ENCODE measurements at regions not wholly inside any gene's neighbourhood (a gene's known extent, or its start where the extent isn't known, plus 50 kb on each side); places are given as distances from the start of the nearest gene placed in this dataset.

DNA sequence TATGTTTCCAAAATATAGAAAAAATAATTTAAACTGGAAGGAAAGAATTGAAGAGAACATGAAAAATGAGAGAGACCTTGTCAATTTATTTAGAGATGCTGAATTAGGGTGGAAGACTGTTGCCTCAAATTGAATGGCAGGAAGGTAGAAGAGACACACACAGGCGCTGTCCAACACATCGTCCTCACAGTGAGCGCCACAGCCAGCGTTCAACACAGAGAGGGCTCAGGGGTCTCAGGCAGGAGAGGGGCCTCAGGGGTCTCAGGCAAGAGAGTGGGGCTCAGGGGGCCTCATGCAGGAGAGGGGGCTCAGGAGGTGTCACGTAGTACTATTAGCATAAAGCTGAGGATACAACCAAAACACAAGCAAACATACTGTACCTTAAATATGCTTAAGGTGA is 65.7 kb downstream of the TMEM18 start:
- no peak for FAIRE-seq

DNA sequence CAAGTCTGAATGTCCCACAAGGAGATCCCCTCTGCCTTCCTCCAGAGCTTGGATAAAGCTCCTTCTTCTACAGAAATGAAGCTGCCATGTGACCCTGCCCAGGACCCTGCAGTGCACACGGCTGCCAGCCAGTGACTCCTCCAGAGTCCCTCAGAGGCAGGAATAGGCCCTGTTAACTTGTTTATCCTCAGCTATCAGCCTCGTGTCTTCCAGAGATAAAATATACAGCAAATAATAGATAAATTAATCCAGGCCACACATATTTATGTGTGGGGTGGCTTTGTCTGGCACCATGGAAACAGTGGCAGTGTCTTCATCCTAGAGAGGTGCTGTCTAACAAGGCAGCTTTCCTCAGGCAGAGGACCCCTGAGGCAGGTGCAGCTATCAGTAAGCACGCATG is 66.7 kb downstream of the TMEM18 start:
- no peak for FAIRE-seq

DNA sequence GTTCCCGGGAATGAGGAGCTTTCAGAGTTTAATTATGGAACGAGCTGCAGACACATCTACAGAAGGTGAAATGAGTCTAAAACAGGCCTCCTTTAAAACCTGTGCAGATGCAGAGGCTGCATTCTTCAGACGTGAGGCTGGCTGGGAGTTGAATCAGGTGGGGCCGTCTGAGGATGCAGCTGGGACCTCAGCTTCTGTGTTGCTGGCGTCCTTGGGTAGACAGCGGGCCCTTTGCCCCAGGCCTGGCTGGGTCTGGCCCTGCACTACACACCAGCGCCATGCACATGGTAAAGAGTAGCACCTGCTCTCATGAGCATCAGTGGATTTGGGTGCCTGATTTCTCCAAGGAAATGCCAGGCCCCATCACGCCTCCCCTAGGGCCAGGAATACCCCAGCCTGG is 67.3 kb downstream of the TMEM18 start:
- FAIRE-seq = no peak

DNA sequence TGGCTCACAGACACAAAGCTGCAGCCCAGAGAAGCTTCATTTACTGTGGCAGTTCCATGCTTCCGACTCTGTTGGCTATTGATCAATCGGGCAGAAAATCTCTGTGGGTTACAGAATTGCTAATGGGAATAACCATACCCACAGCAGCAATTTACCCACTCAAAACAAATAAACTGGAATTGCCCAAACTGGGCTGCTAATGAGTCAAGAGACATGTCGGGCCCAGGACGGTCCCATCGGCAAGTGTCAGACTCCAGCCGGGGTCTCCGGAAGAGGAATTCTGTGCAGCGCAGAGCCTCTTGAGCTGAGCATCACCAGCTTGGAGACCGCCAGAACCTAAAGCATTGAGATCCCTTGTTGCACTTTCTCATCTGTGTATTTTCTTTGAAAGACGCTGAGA is 67.8 kb downstream of the TMEM18 start:
- no peak for FAIRE-seq

DNA sequence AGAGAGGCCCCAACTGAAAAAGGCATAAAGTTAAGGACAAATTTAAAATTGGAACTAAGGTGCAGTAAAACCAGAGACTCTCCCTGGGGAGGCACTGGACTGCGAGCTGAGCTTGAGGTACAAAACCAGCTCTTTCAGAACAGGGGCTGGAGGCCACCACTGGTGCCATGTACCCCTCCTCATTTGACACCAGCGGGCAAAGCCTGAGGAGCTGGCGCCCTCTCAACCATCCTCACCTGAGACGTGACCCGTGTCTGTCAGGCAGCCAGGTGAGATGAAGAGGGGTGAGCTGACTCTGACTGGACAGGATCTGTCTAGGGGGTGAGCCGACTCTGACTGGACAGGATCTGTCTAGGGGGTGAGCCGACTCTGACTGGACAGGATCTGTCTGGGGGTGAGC is 68.5 kb downstream of the TMEM18 start:
- FAIRE-seq = no peak

DNA sequence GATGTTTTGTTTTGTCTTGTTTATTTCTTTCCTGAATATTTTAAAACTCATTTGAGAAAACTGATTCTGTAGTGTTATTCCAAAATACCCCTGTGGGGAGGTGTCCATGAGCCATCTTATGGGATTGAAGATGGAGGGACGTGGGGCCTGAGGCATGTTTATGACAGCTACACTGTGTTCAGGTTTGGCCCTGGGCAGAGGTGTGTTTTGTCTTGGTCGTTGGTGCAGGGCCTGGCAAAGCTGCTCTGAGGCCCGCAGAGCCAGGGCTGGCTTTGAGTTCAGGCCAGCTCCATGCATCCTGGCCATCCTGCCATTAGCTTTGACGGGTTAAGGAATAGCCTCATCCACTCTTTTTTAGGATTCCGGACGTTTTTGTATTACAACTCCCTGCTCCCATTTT is 68.9 kb downstream of the TMEM18 start:
- no peak for FAIRE-seq

DNA sequence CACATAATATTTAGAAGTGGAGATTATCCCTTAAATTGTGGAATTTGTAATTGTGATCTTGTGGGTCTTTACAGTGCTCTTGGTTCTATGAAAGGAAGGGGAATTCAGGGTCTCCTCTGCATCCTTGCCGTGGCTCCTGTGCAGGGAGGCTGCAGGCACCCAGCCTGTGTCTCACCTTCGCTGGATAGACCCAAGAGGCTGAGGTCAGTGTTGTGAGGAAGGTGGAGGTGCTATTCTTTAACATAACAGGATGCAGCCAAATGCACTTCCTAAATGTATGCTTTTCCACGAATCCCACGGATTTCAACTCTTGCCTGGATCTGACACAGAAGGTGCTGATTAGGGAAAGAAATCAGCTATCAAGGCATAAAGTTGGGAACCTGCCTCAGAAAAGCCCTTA is 69.5 kb downstream of the TMEM18 start:
- FAIRE-seq = no peak

DNA sequence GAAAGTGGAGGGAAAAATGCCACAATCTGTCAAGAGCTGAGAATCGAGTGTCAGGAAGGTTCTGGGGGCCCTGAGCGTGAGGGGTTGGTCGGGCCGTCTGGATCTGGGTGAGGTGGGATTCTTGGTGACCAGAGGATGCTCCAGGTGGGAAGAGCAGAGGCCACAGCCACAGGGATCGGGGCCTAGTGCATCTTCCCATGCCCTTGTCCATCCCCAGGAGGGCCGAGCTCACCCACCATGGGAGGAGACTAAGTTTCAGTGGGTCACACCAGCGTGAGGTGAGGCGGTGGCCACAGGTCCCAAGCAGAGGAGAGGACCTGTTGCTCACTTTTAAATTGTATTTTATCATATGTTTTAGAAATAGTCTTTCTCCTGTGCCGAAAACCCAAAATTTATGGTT is 70.0 kb downstream of the TMEM18 start:
- no peak for FAIRE-seq

DNA sequence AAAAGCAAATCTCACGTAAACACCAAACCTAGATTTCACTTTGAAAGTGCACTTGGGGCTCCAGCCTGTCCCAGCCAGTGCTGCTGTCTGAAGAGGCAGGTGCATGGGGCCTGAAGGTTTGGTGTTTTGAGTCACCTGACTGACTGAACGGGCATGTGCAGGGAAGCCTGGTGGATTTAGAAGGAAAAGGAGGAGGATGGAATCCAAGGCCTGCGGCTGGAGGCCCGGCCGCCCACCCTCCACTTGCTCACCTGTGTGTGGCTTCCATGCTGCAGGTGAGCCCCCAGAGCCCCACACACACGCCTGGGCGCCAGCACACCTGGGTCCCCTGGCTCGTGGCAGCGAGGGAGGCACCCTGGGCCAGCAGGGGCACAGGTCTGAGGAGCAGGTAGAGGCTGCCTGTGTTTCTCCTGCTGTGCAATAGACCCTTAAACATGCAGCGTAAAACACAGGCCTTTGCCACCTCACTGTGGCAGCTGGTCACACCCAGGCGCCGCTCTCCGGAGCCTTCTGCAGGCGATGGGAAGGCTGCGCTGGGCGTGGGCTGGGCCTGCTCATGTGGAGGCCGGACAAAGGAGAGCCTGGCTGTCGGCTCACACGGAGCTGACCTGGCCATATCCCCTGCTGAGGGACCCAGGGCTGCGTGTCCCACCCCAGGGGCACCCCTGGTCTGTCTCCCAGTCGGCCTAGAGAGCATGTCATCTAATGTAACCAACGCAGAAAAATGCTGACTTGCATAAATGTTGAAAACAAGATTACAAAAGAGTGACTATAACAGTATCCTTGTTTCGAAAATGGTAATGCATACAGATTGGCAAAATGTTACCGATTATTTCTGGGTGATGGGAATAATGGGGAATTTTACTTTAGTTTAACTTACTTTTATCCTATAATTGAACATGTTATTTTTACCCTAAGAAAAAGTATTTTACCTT is 71.3 kb downstream of the TMEM18 start:
- FAIRE-seq = no peak

DNA sequence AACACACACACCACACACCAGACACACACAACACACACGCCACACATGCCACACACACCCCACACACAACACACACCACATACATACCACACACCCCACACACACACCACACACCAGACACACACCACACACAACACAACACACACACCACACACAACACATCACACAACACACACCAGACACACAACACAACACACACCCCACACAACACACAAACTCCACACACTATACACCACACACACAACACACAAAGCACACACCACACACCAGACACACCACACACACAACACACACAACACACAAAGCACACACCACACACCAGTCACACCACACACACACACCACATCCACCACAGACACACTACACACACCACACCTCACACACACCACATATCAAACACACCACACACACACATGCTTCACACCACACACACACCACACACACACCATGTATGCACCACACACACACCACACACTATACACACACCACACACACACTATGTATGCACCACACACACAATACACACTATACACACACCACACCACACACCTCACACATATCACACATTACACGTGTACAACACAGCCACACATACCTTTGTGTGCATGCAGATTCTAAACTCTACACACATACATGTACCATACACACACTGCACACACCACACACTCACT is 72.2 kb downstream of the TMEM18 start:
- no peak for FAIRE-seq

DNA sequence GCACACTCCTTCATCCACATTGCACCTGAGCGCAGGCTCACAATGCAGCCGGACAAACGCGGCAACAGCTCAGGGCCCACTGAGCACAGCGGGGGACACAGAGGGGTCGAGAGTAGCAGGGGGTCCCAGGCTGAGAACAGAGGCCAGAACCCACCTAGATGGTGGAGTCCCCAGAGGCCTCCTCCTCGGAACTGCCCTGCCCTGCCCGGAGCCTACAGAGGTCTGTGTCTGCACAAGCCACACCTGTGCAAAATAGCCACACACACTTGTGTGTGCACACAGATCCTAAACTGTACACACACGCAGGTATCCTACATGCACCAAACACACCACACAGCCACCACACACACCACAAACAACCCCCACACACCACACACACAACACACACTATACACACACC is 72.8 kb downstream of the TMEM18 start:
- no peak for FAIRE-seq

DNA sequence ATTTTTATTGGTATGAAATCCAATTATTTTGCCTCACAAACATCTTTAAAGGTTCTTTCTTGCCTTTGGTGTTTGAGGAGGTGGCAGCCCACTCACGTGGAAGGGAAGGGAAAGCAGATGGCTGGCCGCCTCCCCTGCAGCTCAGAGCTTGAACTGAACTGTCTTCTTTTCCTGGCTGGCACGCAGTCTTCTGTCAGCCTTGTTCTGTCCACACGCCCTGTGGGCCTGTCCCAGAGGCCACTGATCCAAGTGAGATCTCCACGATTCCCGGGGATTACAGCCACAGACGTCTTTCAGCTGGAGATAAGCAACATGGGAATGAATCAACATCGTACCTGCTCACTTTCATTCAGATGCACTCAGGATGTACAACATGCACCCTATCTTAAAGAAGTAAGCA is 73.3 kb downstream of the TMEM18 start:
- no peak for FAIRE-seq

DNA sequence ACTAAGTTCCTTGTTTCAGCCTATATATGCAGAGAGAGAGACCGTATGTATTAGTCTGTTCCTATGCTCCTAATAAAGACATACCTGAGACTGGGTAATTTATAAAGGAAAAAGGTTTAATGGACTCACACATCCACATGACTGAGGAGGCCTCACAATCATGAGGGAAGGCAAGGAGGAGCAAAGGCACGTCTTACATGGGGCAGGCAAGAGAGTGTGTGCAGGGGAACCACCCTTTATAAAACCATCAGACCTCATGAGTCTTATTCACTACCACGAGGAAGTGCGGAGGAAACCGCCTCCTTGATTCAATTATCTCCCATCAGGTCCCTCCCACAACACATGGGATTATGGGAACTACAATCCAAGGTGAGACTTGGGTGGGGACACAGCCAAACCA is 73.8 kb downstream of the TMEM18 start:
- FAIRE-seq = no peak

DNA sequence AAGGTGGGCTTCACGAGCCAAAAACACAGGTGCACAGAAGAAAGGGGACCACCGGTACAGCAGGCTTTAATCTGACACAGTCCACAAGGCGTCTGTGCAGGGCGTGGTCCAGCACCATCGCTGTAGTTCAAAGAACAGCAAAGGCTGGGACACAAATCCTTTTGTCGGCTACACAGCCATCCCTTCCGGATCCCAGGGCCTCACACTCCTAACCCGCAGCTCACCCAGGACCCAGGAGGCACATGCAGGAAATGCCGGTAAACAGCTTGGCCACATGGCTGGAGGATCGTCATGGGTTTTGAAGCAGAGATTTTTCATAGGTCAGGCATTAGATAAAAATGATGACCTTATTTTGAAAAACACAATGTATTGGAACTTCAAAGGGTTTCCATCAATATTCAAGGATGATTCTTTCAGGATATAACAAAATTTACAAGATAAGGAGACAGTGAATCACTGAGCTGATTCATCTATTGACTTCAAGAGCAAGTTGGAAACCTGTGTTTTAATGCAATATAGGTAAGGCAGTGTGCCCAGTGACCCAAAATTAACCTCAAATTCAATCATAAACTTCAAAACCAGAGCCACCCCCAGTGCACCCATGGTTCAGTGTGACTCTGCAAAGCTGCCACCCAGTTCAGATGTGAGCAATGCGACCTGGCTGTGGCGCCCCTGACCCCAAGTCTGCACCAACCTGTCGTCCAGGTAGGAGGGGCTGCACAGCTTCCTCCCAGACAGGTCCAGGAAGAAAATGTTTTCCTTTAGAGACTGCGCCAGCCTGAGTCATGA is 74.4 kb downstream of the TMEM18 start:
- no peak for FAIRE-seq

DNA sequence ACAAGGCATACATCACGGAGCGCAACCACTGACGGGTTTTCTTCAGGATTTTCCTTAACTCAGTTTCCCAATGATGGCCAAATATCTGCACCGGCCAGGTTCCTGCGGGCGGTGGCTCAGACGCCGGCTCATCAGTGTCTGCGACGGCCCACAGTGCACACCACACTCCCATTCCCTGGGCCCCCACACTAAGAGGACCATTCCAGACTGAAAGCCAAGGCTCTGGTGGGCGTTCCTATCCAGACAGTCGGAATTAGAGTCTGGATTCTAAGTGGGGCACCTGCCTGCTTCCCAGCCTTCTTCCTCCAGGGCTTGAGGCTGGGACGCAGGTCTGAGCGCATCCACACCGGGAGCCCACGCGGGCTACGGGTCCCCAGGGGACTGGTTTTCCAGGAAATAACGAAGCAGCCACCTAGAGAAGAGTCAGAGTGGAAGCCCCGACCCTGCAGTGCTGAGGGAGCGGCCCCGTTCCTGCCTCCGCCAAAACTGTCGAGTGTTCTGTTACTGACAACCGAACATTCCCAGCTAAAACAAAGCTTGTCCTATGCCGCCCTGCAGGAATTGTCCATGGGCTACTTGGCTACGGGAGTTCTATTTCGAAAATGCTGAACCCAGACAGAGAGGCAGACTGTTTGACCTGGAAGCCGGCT is 75.3 kb downstream of the TMEM18 start:
- FAIRE-seq = no peak

DNA sequence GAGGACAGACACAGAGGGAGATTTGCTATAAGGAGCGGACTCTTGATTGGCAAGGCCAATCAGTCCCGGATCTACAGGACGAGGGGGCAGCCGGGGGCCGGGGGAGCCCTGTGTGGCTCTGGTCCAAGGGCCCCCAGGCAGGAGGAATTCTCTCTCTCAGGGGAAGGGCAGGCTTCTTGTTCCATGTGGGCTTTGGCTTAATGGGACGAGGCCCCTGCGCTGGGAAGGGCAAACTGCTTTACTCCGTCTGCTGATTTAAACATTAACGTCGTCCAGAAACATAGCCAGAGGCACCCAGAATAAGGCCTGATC is 75.9 kb downstream of the TMEM18 start:
- no peak for FAIRE-seq

DNA sequence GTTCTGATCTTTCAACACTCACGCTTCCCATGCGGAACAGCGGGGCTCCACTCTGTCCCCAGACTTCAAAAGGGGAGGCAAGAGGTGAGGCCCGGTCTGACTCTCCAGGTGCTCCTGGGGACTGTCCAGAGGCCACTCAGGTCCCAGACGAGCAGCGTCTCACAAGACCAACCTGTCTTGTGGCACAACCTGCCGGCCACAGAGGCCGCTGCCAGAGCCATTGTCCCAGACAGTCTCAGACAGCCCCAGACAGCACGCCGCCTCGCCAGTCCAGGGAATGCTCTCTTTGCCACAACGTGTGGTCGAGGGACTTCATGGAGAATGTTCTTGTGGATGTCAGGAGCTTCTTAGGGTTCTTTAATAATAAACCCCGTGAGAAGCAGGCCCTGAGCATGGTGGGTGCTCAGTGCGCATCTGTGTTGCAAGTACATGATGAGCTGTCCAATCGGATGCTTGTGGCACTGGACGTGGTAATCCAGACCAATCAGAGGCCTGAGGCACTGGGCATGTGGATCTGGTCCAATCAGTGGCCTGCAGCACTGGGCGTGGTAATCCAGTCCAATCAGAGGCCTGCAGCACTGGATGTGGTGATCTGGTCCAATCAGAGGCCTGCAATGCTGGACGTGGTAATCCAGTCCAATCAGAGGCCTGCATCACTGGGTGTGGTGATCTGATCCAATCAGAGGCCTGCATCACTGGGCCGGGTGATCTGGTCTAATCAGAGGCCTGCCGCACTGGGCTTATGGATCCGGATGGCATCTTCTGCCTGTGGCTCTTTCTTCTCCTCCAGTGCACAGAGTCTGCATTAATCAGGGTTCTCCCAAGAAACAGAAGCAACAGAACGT is 76.4 kb downstream of the TMEM18 start:
- FAIRE-seq = no peak

DNA sequence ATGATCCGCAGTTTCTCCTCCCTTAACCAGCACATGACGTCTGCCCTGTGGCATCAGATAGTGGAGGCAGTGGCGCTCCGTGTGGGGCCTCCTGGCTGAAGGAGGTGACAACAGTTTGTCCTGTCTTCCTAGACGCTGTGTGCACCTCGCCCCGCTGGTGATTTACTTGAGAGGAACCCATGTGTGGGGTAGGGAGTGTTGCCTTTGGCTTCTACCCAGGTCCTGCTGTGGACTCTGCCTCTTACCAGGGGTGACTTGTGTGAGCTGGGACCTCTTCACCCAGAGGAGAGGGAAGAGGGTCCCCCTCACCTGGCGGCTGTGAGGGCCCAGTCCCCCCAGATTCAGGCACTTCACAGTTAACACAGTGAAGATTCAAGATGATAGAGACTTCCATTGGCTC is 77.6 kb downstream of the TMEM18 start:
- no peak for FAIRE-seq

DNA sequence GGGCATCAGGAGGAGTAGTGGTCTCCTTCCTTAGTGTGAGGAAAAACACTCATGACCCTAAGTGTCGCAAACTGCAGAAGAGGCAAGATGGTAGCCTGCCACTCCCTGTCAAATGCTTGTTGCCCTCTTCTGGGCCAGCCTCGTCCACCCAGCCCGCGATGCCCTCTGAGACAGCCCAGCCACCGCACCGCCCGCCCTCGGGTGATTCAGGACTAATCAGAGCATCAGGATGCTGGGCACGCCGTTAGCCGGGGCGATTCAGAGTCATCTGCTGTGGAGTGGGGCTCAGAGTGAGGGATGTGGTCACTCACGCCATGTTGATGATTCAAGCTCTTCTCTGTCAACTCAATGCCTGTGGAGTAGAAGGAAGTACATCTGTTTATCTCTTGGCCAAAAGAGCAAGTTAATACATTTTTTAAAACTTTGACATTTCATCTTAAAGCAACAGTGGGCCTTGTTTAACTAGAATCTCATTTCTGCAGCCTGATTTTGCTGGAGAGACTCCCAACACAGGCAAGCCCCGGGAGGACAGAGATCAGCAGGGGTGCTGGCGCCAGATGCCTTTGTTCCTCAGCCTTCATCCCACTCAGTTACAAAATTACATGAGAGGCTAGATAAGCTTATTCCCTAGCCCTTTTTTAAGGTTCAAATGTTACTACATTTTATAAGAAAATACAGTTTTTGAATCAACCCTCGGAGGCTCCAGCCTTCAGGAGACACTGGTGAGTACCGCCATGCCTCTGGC is 79.0 kb downstream of the TMEM18 start:
- FAIRE-seq = no peak

DNA sequence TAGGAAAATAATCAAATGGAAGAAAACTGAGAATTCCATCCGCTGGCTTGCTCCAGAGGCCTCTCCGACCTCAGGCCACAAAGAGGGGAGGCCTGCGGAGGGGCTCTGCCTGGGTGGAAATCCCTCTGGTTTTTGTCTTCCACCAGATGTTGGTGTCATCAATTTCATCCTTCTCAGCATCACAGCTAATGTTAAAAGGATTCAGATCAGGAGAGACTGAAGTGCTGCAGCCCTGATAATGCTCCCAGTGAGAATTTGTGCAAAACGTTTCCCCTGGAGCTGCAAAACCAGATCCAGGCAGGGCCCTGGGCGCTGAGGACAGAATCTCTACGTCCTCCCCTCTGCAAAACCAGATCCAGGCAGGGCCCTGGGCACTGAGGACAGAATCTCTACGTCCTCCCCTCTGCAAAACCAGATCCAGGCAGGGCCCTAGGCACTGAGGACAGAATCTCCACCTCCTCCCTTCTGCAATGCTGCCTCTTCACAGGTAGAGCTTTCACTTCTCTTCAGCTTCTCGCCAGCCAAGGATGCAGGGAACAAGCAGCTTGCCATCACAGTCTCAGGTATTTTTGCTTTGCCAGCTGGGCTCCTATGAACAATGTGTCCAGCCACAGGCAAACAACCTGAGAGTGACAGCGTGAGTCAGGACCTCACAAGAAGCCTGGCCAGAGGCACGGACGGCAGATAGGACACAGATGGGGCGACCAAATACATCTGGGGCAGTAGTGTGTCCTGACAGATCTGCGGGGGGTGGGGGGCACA is 81.2 kb downstream of the TMEM18 start:
- FAIRE-seq = no peak

Data from A204.1 (cell line).